Right cardiac atrium (tissue), 5 donors: ENCODE measurements at regions not wholly inside any gene's neighbourhood (a gene's known extent, or its start where the extent isn't known, plus 50 kb on each side); places are given as distances from the start of the nearest gene placed in this dataset.
A peak's percentile ranks its signal among the peaks of the same experiment; 100 is the strongest.

Source experiments
- ATAC-seq, 2 donors: fragments of 200-7000 bp; cut with Tn5 transposase; one replicate each; pipeline versions ENCODE4 v1.8.0 to v1.9.1; 2020; ENCODE audit warnings: moderate library complexity in 2 of 2, mild to moderate bottlenecking in 1 of 2
- DNase-seq, 3 donors: peaks; one replicate each; pipeline ENCODE4 v3.0.0-alpha.2; 2020
- H3K27ac ChIP-seq: one replicate; pipeline ENCODE4 v1.5.1; 2013; ENCODE audit warnings: mild to moderate bottlenecking, low read length, control low read depth, moderate library complexity
- H3K27me3 ChIP-seq: one replicate; pipeline ENCODE4 v1.6.1; 2013; ENCODE audit not compliant: control insufficient read depth, insufficient read depth
- H3K4me1 ChIP-seq: one replicate; pipeline ENCODE4 v1.6.1; 2013; ENCODE audit warnings: low read length; ENCODE audit not compliant: control insufficient read depth, insufficient read depth
- H3K4me3 ChIP-seq: one replicate; pipeline ENCODE4 v1.5.1; 2013; ENCODE audit warnings: low read length, control low read depth
- H3K9me3 ChIP-seq: one replicate; pipeline ENCODE4 v1.6.1; 2013; ENCODE audit warnings: low read length; ENCODE audit not compliant: control insufficient read depth
- WGBS: extraction: QIAGEN DNeasy Blood & Tissue Kit; methylation state at CpG from one replicate; pipeline ENCODE4 v1.1.7; 2013; 5-methylcytosine and 5-hydroxymethylcytosine counted together
- intact Hi-C, 4 donors: fragments of 100-400 bp; cut with DNase I; formaldehyde crosslinking; loops; one replicate each; pipeline versions ENCODE4 v1.11.0 to v1.14.0; 2022 to 2023
- donor health status: healthy with polysubstance abuse.
- donor health status: DM: no; HTN: yes; CAD: no.
- donor health status: DM: no; HTN: no; CAD: no.
- donor health status: DM: no; HTN: yes; CAD: no; lungs with severe emphysema.
- donor health status: DM: yes; HTN: yes; CAD: no.

GRCh38 chr2:234334756-234335155 lies 162.1 kb downstream of the ARL4C start:
- 58% methylated on average over 4 of the region's 4 CpGs for WGBS
- H3K27me3 ChIP-seq: no peaks in the 10 kb centered on the region
- intact Hi-C loops: no loop called here

DNA sequence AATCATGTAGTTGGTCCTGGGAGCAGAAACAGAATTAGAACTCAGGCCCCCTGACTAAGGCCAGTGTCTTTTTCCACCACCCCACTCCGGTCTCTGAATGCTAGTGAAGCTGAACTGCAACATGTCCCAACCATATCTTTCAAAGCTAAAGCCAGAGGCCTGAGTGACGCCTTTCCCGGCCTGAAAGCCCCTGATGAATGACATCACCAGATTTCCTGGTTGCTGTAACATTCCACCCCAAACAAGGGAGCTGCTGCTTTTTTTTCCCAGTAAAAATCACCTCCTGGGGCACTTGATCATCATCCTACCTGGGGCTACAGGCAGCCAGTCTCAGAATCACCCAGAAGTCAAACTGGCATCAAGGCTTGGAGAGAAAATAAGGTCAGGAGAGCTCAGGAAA lies 162.7 kb downstream of the ARL4C start:
- intact Hi-C loops: no loop called here

More at GRCh38 chr2:234334756-234335155, 162.1 kb downstream of the ARL4C start:
- no peaks in the 10 kb centered on the region for H3K4me1 ChIP-seq
- H3K27ac ChIP-seq: no peak overlapping the region
- DNase-seq (no peak), ATAC-seq (no peak)
- no peak overlapping the region for H3K4me3 ChIP-seq
- no peaks in the 10 kb centered on the region for H3K9me3 ChIP-seq

GRCh38 chr2:234333168-234334130 lies 163.4 kb downstream of the ARL4C start:
- intact Hi-C loops: no loop called here
- WGBS: 84% methylated on average over 10 of the region's 10 CpGs
- no peaks in the 10 kb centered on the region for H3K27me3 ChIP-seq
- H3K4me1 ChIP-seq: no peaks in the 10 kb centered on the region
- no peaks in the 10 kb centered on the region for H3K9me3 ChIP-seq
- DNase-seq (no peak), ATAC-seq (no peak)
- no peak overlapping the region for H3K27ac ChIP-seq
- H3K4me3 ChIP-seq: no peak overlapping the region

More for the DNA sequence above, 162.7 kb downstream of the ARL4C start:
- H3K4me1 ChIP-seq: no peaks in the 10 kb centered on the region
- no peaks in the 10 kb centered on the region for H3K9me3 ChIP-seq
- peak in 1 of 3 donors; percentile 46 for DNase-seq
- peak in 1 of 2 donors; percentile 23 for ATAC-seq
- 44% methylated on average over 3 of the region's 3 CpGs for WGBS
- H3K27me3 ChIP-seq: no peaks in the 10 kb centered on the region
- H3K4me3 ChIP-seq: no peak overlapping the region
- no peak overlapping the region for H3K27ac ChIP-seq

DNA sequence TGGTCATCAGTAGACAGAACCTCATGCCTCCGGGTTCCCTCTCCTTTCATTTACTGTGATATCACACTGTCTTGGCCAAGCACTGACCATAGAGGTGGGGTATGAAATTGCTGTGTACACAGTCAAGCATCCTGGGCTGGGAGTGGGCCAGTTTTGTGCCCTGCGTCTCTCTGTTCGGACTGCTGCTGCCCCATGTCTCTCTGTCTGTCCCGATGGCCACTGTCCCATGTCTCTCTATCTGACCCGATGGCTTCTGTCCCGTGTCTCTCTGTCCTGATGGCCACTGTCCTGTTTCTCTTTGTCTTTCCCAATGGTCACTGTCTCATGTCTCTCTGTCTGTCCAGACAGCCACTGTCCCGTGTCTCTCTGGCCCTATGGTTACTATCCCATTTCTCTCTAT lies 164.9 kb downstream of the ARL4C start:
- H3K27me3 ChIP-seq: no peaks in the 10 kb centered on the region
- ATAC-seq (no peak), DNase-seq (no peak)
- H3K27ac ChIP-seq: no peak overlapping the region
- H3K9me3 ChIP-seq: no peaks in the 10 kb centered on the region
- intact Hi-C loops: no loop called here
- WGBS: 89% methylated on average over 7 of the region's 7 CpGs
- H3K4me1 ChIP-seq: no peaks in the 10 kb centered on the region
- H3K4me3 ChIP-seq: no peak overlapping the region

DNA sequence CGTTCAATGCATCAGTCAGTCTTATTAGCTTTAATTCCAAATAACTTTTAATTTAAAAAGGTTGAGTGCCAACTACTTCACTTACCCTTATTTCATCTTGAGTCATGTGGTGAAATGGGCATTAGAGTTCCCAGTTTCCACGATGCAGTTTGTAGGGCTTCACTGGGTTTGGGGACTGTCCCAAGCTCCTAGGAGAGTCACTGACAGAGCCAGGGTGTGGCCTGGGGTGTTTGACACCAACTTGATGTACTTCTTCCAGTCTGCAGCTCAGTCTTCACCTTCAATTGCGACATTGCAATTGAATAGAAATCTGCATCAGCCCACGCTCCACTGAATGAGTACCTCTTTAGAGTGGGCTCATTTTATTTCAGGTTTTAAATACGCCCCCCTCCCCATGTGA lies 165.3 kb downstream of the ARL4C start:
- H3K4me1 ChIP-seq: no peaks in the 10 kb centered on the region
- DNase-seq: no peak
- intact Hi-C loops: no loop called here

GRCh38 chr2:234330902-234331301 lies 166.0 kb downstream of the ARL4C start:
- Histone ChIP-seq H3K4me1 (no peaks in the 10 kb centered on the region), H3K9me3 (no peaks in the 10 kb centered on the region), H3K27me3 (no peaks in the 10 kb centered on the region), H3K4me3 (no peak overlapping the region), H3K27ac (no peak overlapping the region)
- 69% methylated on average over 5 of the region's 5 CpGs for WGBS
- DNase-seq (no peak), ATAC-seq (no peak)
- intact Hi-C loops: no loop called here

More for the DNA sequence above, 165.3 kb downstream of the ARL4C start:
- Histone ChIP-seq H3K27ac (no peak overlapping the region), H3K4me3 (no peak overlapping the region), H3K27me3 (no peaks in the 10 kb centered on the region), H3K9me3 (no peaks in the 10 kb centered on the region)
- WGBS: 88% methylated on average over 5 of the region's 5 CpGs
- no peak for ATAC-seq

GRCh38 chr2:234329202-234329960 lies 167.5 kb downstream of the ARL4C start:
- H3K4me1 ChIP-seq: no peaks in the 10 kb centered on the region
- intact Hi-C loops: no loop called here
- 91% methylated on average over 12 of the region's 12 CpGs for WGBS
- H3K27me3 ChIP-seq: no peaks in the 10 kb centered on the region
- no peak for ATAC-seq
- no peak overlapping the region for H3K27ac ChIP-seq
- H3K9me3 ChIP-seq: no peaks in the 10 kb centered on the region
- no peak for DNase-seq
- no peak overlapping the region for H3K4me3 ChIP-seq

GRCh38 chr2:234328444-234328990 lies 168.4 kb downstream of the ARL4C start:
- Histone ChIP-seq H3K27me3 (no peaks in the 10 kb centered on the region), H3K4me3 (no peak overlapping the region), H3K9me3 (no peaks in the 10 kb centered on the region), H3K4me1 (no peaks in the 10 kb centered on the region), H3K27ac (no peak overlapping the region)
- WGBS: 90% methylated on average over 12 of the region's 12 CpGs
- ATAC-seq (no peak), DNase-seq (no peak)
- intact Hi-C loops: no loop called here

DNA sequence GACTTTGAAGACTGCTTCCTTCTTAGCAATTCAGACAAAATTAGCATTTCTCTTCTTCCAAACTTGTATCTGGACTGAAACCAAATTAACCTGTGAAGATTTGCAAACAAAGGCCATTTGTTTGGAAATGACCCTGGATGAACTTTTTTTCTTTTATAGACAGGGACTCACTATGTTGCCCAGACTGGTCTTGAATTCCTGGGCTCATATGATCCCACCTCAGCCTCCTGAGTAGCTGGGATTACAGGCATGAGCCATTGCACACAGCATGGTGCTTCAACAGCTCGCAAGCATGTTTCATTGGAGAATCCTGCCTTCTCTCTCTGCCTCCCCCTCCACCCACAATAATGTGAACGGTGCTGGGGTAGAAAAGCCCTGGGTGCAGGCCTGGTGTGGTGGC lies 170.2 kb downstream of the ARL4C start:
- WGBS: 87% methylated on average over 2 of the region's 2 CpGs
- H3K4me3 ChIP-seq: no peak overlapping the region
- ATAC-seq (no peak), DNase-seq (no peak)
- no peak overlapping the region for H3K27ac ChIP-seq
- no peaks in the 10 kb centered on the region for H3K27me3 ChIP-seq
- H3K9me3 ChIP-seq: no peaks in the 10 kb centered on the region
- intact Hi-C loops: no loop called here
- H3K4me1 ChIP-seq: no peaks in the 10 kb centered on the region

DNA sequence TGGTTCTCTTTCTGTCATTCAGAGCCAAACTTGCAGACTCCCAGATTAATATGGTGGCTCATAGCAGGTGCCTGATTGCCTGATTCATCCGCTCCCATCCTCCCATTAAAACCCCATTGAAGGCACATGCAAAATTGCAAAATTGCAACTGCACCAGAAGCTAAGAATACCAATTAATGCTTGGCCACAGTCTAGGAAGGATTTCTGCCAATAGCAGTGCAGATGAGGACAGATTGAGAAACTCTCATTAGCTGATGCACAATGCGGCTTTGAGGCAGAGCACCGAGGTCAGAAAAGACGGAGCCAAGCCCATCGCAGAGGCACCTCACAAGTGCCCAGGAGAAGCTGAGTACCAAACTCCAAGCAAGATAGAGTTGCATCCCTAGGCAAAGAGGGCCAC lies 172.8 kb downstream of the ARL4C start:
- Histone ChIP-seq H3K9me3 (no peaks in the 10 kb centered on the region), H3K27ac (no peak overlapping the region), H3K27me3 (no peaks in the 10 kb centered on the region), H3K4me3 (no peak overlapping the region), H3K4me1 (no peaks in the 10 kb centered on the region)
- DNase-seq (no peak), ATAC-seq (no peak)
- intact Hi-C loops: no loop called here
- 71% methylated on average over 5 of the region's 5 CpGs for WGBS
